ENCODE measurements at regions not wholly inside any gene's neighbourhood (a gene's known extent, or its start where the extent isn't known, plus 50 kb on each side); places are given as distances from the start of the nearest gene placed in this dataset.
"Not testable (repeated sequence)": the region's sequence is repeated elsewhere in the genome, so short reads cannot be mapped to it uniquely, and the experiment has no call there.

DNA sequence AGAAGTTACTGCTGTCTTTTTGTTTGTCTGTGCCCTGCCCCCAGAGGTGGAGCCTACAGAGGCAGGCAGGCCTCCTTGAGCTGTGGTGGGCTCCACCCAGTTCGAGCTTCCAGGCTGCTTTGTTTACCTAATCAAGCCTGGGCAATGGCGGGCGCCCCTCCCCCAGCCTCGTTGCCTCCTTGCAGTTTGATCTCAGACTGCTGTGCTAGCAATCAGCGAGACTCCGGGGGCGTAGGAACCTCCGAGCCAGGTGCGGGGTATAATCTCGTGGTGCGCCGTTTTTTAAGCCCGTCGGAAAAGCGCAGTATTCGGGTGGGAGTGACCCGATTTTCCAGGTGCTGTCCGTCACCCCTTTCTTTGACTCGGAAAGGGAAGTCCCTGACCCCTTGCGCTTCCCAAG lies 335.6 kb downstream of the ADGRL2 start:
- DNase-seq (ENCODE audit: low spot score); FAIRE-seq: not testable (repeated sequence)

- FAIRE-seq (no peak), DNase-seq (ENCODE audit: low spot score) (no peak)
Observed at GRCh38 chr1:82125866-82126265, 325.1 kb downstream of the ADGRL2 start.

GRCh38 chr1:82125119-82125518 lies 324.4 kb downstream of the ADGRL2 start:
- FAIRE-seq (no peak), DNase-seq (ENCODE audit: low spot score) (no peak)

DNA sequence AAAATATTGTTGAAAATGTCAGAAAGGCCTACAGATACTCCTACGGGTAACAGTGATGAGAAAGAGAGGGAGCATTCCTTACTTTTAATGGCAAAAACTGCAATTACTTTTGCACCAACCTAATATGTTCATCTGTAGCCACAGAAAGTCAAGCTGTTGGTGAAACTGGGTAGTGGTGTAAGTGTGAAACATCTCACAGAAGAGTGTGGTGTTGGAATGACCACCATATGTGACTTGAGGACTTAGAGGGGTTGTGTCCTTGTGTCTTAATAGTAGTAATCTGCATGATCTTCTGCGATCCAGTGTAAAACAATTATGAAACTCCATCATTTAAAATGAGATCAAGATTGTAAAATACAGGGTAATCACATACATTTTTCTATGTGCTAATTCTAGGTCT lies 320.7 kb downstream of the ADGRL2 start:
- FAIRE-seq, result no peak
- DNase-seq (ENCODE audit: low spot score), result no peak

- FAIRE-seq (no peak), DNase-seq (ENCODE audit: low spot score) (no peak)
Observed at GRCh38 chr1:82116105-82116504, 315.4 kb downstream of the ADGRL2 start.

DNA sequence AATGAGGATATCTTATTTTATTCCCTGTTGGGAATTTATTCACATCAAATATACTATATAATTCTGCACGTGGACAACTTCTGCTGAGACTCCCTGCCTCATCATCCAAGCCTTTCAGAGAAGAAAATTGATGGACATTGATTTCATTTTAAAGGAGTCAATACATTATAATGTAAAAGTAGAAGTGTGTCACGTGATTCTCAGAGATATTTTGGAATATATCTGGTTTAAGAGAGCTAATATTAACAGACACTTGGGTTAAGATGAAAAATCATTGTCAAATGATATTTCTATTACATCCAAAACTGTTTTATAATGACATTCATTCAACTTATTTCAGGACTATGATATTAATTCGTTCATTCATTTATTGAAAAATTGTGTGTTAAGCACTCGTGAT lies 314.2 kb downstream of the ADGRL2 start:
- DNase-seq (ENCODE audit: low spot score), result no peak
- no peak for FAIRE-seq

DNA sequence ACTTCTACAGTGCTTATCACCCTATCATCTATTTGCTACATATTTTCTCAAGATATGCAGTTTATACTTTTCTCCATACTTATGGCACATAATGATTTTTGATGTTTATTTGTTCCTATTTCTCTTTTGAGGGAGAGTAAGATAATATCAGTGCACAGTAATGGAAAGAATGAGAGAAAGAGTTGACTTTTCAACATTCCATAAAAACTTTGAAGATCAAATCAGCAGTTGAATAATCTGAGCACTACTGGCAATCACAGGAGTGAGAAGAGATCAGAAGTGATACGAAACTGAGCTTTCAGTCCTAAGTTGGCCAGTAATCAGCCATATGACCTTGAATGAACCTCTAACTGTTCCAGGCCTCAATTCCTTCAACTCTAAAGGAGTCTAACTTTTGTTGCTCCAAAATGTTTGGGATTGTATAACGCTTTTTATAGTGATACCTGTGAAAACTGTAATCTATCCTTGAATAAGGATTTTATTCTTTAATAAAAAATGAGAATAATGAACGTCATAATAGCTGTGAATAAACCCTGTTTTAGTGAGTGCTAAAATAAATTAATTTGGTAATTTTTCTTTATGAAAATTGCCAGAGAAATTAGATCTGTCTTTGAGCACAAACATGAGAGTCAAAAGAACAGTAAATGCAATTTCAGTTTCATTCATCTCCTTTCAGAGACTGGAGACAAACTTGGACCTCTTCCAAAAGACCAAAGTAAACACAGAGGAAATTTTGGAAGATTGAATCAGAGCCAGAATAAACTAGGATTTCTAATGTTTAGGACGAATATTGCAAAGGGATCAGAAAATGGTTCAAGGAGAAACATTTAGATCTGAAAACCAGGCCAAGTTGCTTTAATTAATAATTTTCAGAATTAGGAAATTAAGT lies 309.9 kb downstream of the ADGRL2 start:
- no peak for DNase-seq (ENCODE audit: low spot score)
- no peak for FAIRE-seq

- FAIRE-seq (no peak), DNase-seq (ENCODE audit: low spot score) (no peak)
Observed at GRCh38 chr1:82108843-82109242, 308.1 kb downstream of the ADGRL2 start.

DNA sequence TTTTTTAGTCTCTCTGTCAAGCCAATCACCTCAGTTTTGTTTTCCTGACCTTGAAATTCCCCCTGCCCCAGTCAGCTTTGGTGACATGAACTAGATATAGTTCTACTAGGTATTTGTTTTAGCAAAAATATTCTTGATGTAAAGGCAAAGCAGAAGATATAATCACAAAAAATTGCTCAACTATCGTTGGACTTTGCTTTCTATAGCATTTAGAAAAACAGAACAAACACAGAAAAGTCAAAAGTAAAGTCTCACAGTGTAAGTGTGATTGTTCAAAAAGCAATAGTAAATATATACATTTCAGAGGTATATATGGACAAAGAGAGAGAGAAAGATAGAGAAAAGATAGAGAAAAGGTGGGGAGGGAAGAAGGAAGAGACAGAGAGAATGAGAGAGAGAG lies 305.9 kb downstream of the ADGRL2 start:
- no peak for DNase-seq (ENCODE audit: low spot score)
- no peak for FAIRE-seq

- FAIRE-seq (no peak), DNase-seq (ENCODE audit: low spot score) (no peak)
Observed at GRCh38 chr1:82099170-82099569, 298.4 kb downstream of the ADGRL2 start.

GRCh38 chr1:82094136-82094535 lies 293.4 kb downstream of the ADGRL2 start:
- no peak for FAIRE-seq
- DNase-seq (ENCODE audit: low spot score), result no peak

- no peak for FAIRE-seq
- DNase-seq (ENCODE audit: low spot score), result no peak
Observed at GRCh38 chr1:82091729-82092128, 291.0 kb downstream of the ADGRL2 start.

GRCh38 chr1:82091265-82091664 lies 290.5 kb downstream of the ADGRL2 start:
- DNase-seq (ENCODE audit: low spot score), result no peak
- FAIRE-seq, result no peak

DNA sequence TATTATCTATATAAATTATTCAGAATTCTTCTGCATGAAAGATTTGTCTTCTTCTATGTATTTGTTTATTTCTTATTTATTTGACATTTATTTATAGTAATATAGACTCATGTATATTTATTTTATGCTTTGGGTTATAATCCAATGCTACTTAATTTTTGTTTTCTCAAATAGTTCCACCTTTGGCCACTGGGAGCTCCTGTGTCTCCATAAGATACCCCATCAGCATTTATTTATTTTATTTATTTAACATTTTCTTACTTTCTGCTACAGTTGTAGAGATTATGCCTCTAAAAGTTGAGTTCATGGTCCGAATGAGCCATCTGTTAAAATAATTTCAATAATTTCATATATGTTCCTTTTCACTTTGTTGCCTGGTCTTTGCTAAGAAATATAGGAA lies 289.4 kb downstream of the ADGRL2 start:
- FAIRE-seq (no peak), DNase-seq (ENCODE audit: low spot score) (no peak)

DNA sequence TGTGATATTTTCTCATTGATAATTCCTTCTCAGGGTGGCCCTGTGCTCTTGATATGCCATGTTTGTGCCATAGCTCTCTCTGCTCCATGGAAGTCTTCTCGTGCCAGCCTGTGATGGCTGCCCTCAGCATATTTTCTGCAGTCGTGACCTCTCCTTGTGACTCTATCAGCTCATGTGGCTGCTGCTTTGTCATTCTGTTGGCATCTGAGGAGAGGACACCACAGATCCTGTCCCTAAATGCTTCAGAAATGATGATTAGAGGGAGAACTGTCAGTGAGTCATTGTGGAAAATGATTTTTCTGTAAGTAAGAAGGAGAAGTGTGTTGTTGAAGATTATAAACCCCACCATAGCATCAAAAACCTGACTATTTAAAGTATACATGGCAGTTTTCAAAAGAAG lies 286.0 kb downstream of the ADGRL2 start:
- peak; percentile 88 for DNase-seq (ENCODE audit: low spot score)

GRCh38 chr1:82079607-82080006 lies 278.9 kb downstream of the ADGRL2 start:
- DNase-seq (ENCODE audit: low spot score), result no peak
- FAIRE-seq, result no peak

More for the DNA sequence above, 286.0 kb downstream of the ADGRL2 start:
- FAIRE-seq, result peak; percentile 86

DNA sequence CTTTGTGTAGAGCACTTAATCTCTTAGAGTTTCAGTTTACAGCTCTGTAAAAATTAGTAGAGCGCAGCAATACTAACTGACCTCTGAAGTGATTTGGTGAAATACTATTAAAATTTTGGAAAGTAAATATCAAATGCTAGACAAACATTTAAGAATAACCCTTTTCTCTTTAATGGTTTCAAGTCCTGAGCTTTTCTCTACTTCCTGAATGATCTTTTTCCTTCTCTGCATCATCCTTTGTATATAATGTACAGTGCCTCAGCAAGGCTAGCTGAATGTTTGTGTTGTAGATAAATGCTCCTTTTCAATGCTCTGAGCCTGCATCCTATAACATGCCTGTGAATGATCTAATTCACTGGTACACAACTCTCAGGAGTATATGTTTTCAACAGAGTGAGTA lies 272.9 kb downstream of the ADGRL2 start:
- no peak for DNase-seq (ENCODE audit: low spot score)
- no peak for FAIRE-seq

GRCh38 chr1:82073071-82073470 lies 272.3 kb downstream of the ADGRL2 start:
- DNase-seq (ENCODE audit: low spot score), result no peak

GRCh38 chr1:82065916-82066315 lies 265.2 kb downstream of the ADGRL2 start:
- no peak for DNase-seq (ENCODE audit: low spot score)
- FAIRE-seq, result no peak

More at GRCh38 chr1:82073071-82073470, 272.3 kb downstream of the ADGRL2 start:
- FAIRE-seq, result no peak

- no peak for DNase-seq (ENCODE audit: low spot score)
- FAIRE-seq, result no peak
Observed at GRCh38 chr1:82064691-82065090, 264.0 kb downstream of the ADGRL2 start.

DNA sequence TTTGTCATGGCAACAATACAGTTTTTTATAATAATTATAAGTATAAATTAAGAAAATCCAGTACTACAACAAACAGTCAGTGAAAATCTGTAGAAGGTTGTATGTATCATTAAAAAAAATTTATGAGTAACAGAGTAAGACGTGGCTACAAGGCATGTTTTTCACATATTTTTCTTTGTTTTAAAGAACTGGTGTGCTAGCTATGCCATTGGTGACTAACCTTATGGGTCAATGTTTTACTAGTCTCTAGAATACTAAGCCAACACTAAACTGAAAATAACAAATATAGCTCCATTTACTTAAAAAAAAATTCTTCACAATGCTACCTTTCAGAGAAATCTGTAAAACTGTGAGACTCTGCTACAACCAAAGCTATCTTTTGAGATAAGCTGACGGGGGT lies 261.5 kb downstream of the ADGRL2 start:
- FAIRE-seq (peak; percentile 81), DNase-seq (ENCODE audit: low spot score) (peak; percentile 49)

- FAIRE-seq (no peak), DNase-seq (ENCODE audit: low spot score) (no peak)
Observed at GRCh38 chr1:82059959-82060358, 259.2 kb downstream of the ADGRL2 start.

DNA sequence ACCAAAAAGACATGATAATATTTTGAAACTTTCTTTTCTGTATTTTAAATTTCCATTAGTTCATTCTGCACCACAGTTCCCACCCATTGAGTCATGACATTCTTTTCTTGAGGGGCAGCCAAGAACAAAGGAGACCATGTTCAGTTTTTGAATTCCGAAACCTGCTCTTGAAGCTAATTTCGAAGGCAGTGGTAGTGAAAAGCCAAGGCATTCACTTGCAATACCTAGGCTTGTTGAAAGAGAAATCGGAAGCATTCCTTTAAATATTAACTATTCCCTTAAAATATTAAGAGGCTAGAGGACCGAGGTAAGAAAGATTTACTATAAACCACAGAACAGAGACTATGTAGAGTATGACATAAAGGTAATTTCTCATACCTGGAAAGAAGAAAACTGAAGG lies 256.3 kb downstream of the ADGRL2 start:
- FAIRE-seq, result no peak
- no peak for DNase-seq (ENCODE audit: low spot score)

Measured in RCC 7860 (cell line).